Fibroblast of skin of right quadriceps (primary cell): ENCODE measurements at regions not wholly inside any gene's neighbourhood (a gene's known extent, or its start where the extent isn't known, plus 50 kb on each side); places are given as distances from the start of the nearest gene placed in this dataset.

ENCODE experiments used
- DNase-seq: peaks from one replicate; pipeline ENCODE4 v3.0.0-alpha.2; 2013

DNA sequence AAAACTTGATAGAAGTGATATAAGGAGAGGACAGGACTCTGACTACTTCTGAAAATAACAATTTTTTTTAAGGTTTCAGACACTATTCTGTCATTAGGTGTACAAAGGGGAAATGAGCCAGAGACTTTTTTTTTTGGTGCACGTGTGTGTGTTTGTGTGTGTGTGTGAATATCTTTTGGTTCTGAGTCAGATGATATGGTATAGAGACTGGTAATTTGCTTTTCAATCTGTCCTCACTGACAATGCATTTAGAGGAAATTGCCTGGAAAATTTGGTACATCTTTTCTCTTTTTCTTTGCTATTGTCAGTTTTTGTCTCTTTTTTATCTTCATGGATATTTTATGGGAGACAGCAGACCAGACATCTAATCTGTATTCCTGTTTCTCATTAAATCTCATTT lies 59.3 kb downstream of the DDIT4L start:
- DNase-seq = no peak

DNA sequence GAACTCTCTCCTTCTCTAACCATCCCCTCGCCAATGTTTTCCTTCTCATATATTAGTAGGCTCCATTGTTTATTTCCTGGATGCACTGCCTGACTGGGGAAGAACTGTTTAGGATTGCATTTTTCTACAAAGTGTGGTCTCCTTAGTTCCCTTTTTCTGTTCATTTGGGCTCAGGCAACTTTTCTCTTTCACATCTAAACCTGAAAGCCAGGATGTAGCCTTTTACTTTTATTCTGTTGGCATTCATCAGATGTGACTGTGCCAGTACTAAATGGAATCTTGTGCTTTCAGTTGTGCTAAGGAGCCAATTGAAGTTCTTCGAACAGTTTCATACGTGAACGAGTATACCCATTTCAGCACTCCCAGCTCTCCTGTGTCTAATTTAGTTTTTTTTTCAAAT lies 59.8 kb downstream of the DDIT4L start:
- no peak for DNase-seq

DNA sequence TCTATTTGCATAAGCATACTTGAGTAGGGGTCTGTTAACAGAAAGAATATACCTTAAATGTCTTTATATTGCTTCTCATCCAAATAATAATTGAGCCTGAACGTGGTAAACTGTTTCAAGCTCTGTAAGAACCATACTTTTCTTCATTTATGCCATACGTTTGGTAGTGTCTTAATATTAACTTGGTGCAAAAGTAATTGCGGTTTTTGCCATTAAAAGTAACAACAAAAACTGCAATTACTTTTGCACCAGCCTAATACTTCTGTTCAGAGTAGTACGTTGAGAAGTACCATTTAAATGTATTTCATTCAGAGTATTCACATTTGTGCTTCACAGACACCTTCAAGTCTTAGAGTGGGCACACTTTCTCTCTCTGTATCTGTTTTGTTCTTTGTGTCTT lies 60.5 kb downstream of the DDIT4L start:
- DNase-seq = no peak

DNA sequence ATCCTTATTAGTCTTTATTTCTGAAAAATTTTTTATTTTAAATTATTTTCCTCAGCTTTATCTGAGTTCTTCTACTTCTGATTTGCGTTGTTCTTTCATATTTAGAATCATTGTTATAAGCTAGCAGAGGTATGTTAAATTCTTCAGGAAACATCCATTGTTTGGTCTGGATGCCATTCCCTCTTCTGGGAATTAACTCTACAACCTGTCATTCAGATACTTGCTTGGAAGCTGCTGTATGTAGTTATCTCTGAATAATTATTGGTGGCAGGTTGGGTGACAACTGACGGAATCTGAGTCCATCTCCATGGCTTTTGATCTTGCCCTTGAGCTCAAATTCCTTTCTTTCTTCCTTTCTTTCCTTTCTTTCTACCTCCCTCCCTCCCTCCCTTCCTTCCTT lies 61.9 kb downstream of the DDIT4L start:
- DNase-seq = no peak

DNA sequence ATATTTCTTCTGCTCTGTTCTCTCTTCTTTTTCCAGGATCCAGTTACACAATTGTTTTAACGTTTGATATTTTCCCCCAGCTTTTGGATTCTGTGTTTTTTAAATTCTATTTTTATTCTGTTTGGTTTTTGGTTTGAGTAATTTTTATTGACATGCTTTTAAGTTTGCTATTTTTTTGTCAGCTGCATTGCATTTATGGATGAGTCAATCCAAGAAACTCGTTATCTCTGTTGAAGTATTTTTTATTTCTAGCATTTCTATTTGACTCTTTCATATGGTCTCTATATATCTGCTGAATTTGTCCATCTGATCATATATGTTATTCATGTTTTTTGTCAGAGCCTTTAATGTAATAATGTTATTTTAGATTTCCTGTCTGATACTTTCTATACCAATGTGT lies 65.6 kb downstream of the DDIT4L start:
- DNase-seq = no peak

DNA sequence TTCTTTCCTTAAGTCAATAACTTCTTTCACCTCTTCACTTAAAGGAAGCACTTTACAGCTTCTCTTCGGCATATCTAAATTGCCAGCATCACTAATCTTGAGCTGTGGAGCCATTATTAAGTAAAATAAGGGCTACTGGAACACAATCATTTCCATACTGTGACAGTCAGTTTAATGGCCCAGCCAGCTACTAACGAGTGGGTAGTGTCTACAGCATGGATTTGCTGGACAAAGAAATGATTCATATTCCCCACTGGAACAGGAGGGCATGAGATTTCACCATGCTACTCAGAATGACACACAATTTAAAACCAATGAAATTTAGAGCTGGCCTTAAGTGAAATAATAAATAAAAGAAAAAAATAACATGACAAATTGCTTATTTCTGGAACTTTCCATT lies 72.1 kb downstream of the DDIT4L start:
- no peak for DNase-seq

DNA sequence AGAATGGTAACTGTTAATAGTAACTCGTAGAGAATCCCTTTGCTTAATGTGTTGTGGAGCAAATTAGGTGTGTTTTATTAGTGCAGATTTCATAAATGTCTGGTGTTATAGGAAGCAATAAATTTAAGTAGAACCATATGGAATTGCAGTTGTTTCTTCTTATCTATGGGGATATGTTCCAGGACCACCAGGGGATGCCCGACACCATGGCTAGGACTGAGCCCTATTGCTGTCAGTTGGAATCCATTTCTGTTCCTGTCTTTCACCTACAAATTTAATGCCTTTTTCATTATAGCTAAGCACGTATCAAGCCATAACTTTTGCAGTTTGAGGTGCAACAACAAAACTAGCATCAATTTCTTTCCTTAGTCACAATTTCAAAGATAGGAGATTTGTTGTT lies 72.5 kb downstream of the DDIT4L start:
- peak; percentile 23 for DNase-seq

DNA sequence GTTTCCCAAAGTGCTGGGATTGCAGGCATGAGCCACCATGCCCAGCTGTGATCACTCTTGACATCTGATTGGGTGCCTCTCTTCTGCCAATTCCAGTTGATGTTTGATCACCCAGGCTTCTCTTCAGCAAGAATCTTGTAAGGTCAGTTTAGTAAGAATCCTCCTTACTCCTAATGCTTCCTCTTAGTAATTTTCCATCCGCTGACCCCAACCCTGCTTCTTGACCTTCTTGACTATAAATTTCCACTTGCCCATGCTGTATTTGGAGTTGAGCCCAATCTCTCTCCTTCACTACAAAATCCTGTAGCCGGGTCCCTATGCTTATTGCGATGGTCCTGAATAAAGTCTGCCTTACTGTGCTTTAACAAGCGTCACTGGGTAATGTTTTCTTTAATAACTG lies 75.4 kb downstream of the DDIT4L start:
- DNase-seq = no peak

- no peak for DNase-seq
These were observed 76.5 kb downstream of the DDIT4L start for GRCh38 chr4:100113732-100114131.

DNA sequence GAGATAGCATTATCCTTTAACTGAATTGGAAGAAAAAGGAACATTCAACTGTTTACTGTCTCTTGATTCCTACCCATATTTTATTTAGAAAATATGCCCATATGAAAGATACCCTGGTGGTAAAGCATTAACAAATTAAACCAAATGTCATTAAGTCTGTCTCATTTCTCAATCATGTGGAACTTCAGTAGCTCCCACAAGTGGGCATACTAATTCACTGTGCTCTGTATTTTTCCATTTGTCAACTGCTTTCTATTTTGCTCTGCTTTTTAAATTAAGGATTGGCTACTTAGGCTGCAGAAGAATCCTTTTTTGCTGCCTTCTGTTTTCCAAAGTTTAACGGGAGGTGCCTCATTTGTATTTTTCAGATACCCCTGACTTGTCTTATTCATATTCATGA lies 77.2 kb downstream of the DDIT4L start:
- DNase-seq = no peak

GRCh38 chr4:100109921-100110320 lies 80.3 kb downstream of the DDIT4L start:
- DNase-seq = no peak

- no peak for DNase-seq
These were observed 81.4 kb downstream of the DDIT4L start for GRCh38 chr4:100108869-100109268.

DNA sequence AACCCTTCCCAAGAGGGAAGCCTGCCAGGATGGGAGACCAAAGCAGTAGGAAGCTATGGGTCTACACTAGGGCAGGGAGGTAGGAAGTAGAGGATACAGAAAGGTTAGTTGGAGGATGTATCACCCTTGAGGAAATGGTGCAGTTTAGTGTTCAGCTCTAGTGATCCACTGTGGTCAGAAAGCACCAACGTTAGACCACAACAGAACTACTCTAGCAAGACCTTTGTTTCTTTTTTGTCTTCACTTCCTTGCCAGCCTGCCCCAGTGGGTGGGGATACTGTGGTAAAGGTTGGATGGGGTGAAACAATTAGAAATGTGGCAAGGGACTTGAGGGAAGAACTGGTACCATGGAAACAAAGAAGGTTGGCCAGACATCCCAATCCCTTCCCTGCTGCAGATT lies 83.3 kb downstream of the DDIT4L start:
- DNase-seq = no peak

DNA sequence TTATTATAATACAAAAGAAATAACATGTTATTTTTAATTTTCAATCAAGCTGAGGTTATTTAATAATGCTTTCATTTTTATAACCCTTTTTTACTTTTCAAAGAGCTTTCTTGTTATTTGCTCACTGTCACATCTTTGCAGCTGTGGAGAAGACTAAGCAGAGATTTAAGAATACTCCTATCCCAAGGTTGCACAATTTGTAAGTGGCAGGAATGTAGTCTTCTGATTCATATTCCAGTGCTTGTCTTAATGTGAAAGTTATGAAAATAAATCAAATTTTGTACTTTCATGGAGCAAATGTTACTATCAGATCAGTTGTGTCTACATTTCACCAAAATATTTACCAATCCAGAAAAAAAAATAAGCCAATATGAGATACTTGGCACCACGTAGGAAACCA lies 86.6 kb downstream of the DDIT4L start:
- DNase-seq = no peak

- DNase-seq = no peak
These were observed 89.3 kb downstream of the DDIT4L start for GRCh38 chr4:100100985-100101384.

- DNase-seq = no peak
These were observed 90.5 kb downstream of the DDIT4L start for GRCh38 chr4:100099746-100100145.

GRCh38 chr4:100098681-100099080 lies 91.6 kb downstream of the DDIT4L start:
- DNase-seq = no peak

DNA sequence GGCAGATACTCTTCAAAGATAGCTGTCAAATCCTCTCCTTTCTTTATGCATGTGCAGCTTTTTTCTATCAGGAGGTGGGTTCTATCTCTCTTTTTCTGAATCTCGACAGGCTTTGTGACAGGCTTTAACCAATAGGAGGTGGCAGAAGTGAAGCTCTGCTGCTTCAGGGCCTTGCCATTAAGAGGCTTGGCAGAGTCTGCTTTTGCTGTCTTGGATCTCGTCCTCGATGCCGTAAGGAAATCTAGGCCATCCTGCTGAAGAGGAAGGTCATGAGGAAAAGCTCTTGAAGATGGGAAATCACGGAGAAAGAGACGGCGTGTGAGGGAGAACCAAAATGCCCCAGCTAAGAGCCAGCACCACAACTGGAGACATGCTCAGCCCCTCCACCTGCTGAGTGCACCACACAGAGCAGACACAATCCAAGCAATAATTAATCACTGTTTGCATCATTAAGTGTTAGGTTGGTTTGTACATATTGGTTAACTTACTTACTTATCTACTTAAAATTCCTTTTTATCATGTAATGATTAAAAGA lies 92.2 kb downstream of the DDIT4L start:
- no peak for DNase-seq

DNA sequence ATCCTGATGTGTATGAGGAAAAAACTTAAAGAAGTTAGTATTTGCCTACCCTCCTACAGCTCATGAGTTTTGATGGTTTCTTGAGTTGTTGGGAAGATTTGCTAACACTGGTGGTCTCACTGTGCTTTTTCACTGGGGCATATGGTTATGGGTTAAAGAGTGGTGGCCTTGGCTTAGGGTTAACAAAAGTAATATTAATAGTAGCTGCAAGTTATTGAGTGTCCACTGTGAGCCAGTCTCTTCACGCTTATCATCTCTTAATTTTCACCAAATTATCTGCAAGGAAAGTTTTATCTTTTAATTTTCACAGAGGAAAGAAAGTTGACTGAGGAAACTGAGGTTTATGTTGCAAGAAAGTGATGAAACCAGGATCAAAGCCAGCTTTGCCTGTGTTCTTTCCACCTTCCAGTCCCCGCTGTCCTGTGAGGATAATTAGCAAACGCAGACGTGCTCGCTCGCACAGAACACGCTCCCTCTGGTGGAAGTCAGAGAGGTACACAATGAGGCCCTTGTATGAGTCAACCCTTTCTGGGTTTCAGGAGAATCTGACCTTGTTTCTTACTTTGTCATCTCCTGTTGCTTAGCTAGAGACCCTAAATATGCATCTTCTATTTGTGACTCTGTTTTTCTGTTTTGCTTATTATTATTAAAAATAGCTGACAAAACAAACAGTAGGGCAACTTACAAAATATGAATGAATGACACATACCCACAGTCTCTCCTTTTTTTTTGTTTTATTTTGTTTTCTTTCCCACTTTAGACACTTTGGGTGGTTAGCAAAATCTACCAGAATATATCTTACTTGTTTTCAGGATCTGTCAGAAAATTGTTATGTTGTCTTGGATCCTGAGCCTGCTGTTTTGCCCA lies 94.3 kb downstream of the DDIT4L start:
- DNase-seq = peak; percentile 77

DNA sequence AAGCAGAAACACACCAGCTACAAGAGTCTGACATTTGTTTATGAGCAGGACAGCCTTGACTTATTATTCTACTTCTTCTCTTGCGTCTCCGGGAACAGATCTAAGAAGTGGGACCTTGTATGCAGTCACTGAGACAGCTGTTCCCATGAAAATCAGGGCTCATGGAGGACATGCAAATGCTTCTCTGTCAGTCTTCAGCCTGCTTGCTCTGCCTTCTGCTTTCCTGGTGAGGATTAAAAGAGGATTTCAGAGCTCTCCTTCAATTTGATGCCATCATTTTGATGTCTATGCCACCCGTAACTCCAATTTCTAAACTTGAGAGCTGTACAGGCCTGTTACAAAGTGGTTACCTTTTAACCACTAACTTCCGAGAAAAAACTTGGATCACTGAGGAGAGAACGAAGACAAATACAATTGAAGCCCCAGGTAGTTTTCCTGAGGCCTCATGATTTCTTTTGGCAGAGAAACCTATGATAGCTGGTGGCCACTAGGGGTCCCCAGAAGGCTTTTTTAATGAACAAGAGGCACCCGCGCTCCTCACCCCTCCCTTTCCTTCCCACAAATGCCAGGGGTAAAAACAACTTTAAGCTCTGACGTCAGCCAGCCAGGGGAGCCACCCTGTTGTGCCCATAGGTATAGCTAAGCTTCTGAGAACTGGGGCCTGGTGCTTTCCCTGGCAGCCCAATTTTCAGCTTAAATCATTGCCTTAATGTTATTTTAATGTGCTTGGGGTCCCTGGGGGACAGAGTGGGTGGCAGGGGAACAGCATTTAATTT lies 97.0 kb downstream of the DDIT4L start:
- DNase-seq = peak; percentile 81

DNA sequence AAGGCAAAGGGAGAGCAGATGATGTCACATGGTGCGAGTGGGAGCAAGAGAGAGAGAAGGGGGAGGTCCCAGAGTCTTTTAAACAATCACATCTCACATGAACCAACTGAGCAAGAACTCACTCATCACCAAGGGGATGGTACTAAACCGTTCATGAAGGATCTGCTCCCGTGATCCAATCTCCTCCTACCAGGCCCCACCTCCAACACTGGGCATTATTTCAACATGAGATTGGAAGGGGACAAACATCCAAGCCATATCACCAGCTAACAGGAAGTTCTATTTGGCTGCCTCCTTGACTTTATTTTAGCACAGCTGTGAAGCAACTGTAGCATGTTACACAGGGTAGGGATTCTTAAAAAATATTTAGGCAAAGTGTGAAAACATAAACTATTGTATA lies 102.5 kb downstream of the DDIT4L start:
- DNase-seq = no peak

DNA sequence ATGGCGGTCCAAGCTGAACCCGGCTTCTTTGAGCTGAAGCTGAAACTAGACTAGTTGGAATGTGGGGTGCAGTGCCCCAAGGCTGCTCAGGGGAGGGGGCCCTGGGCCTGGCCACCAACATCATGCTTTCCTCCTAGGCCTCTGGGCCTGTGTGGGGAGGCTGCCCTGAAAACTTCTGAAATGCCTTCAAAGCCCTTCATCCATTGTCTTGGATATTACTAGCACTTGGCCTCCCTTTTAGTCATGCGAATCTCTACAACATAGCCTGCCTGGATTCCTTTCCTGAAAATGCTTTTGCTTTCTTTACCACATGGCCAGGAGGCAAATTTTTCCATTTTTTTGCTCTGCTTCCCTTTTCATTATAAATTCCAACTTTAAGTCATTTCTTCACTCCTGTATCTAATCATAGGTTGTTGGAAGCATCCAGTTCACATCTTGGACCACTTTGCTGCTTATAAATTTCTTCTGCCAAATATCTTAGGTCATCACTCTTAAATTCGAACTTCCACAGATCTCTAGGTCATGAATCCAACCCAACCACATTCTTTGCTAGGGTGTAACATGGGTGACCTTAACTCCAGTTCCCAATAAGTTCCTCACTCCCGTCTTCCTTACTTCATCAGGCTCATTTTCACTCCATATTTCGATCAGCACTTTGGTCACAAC lies 103.4 kb downstream of the DDIT4L start:
- DNase-seq = no peak

- DNase-seq = no peak
These were observed 105.4 kb downstream of the DDIT4L start for GRCh38 chr4:100084892-100085291.

GRCh38 chr4:100083289-100083688 lies 107.0 kb downstream of the DDIT4L start:
- DNase-seq = no peak
